ENCODE measurements at regions not wholly inside any gene's neighbourhood (a gene's known extent, or its start where the extent isn't known, plus 50 kb on each side); places are given as distances from the start of the nearest gene placed in this dataset.

DNA sequence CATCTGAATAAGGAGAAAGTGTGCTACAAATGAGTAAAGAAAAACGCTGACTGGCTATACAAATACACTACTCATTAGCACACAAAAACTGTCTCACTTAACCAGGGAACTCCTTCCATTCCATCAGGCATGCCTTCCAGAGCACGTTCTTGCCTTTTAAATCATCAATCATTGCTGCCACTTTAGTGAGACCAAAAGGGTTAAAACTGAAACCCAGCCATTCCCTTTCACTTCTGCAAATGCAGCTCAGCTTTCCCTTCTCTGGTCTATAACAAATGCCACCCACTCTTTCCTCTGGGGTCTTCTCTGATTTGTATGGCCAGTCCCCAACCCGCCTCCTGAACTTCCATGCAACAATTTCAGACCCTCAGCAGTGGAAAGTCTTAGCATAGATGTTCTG lies 231.5 kb downstream of the TRIML1 start:
- DNase-seq = no peak
- H3K9me3 ChIP-seq = peaks cover 0 to 13% (median 6%) of the 10 kb centered on the region in 8 donors
- H3K27ac ChIP-seq = no peak overlapping the region
- H3K4me3 ChIP-seq = no peak overlapping the region
- WGBS, 5 donors = 38 to 54% (median 50%) methylated on average over 3 of the region's 3 CpGs
- H3K36me3 ChIP-seq = no peaks in the 10 kb centered on the region
- TF ChIP-seq POLR2AphosphoS5 (IDR thresholded peaks at IDR 0.05) (no peak), POLR2A (IDR thresholded peaks at IDR 0.05) (no peak)
- TF ChIP-seq, protein P1, sequence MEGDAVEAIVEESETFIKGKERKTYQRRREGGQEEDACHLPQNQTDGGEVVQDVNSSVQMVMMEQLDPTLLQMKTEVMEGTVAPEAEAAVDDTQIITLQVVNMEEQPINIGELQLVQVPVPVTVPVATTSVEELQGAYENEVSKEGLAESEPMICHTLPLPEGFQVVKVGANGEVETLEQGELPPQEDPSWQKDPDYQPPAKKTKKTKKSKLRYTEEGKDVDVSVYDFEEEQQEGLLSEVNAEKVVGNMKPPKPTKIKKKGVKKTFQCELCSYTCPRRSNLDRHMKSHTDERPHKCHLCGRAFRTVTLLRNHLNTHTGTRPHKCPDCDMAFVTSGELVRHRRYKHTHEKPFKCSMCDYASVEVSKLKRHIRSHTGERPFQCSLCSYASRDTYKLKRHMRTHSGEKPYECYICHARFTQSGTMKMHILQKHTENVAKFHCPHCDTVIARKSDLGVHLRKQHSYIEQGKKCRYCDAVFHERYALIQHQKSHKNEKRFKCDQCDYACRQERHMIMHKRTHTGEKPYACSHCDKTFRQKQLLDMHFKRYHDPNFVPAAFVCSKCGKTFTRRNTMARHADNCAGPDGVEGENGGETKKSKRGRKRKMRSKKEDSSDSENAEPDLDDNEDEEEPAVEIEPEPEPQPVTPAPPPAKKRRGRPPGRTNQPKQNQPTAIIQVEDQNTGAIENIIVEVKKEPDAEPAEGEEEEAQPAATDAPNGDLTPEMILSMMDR (IDR thresholded peaks at IDR 0.05 in 8 of 11, conservative IDR thresholded peaks at IDR 0.05 in 3 of 11) = no peak
- intact Hi-C loops (cut with DNase I; ENCODE audit: low total_unique reads) = no loop called here
- H3K4me1 ChIP-seq = no peaks in the 10 kb centered on the region
- no peaks in the 10 kb centered on the region for H3K27me3 ChIP-seq (replicated peaks in 1 of 7)

DNA sequence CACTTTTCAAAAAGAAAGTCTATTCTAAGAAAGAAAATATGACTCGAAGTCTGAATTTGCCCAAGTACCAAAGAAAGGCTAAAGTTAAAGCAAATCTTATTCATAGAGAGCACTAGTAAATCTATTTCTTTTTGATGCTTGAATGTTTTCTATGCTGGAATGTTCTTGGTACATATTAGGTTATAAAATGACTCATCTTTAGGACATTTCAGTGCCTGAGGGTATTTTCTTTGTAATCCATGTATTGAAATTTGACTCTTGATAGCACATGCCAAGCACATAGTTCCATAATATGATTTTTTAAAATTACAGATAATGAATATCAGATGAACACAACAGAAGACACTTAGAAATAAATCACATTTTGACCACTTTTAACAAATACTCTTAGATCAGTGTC lies 232.8 kb downstream of the TRIML1 start:
- Histone ChIP-seq H3K27ac (no peak overlapping the region), H3K4me3 (no peak overlapping the region), H3K9me3 (peaks cover 0 to 26% (median 18%) of the 10 kb centered on the region in 8 donors), H3K36me3 (no peaks in the 10 kb centered on the region), H3K4me1 (no peaks in the 10 kb centered on the region), H3K27me3 (replicated peaks in 1 of 7) (no peaks in the 10 kb centered on the region)
- 69 to 89% (median 77%) methylated on average over 1 of the region's 1 CpG for WGBS, 5 donors
- no peak for DNase-seq
- TF ChIP-seq, protein P1 (IDR thresholded peaks at IDR 0.05 in 8 of 11, conservative IDR thresholded peaks at IDR 0.05 in 3 of 11) = no peak
- TF ChIP-seq POLR2AphosphoS5 (IDR thresholded peaks at IDR 0.05) = no peak
- no peak for TF ChIP-seq POLR2A (IDR thresholded peaks at IDR 0.05)
- intact Hi-C loops (cut with DNase I; ENCODE audit: low total_unique reads) = no loop called here

DNA sequence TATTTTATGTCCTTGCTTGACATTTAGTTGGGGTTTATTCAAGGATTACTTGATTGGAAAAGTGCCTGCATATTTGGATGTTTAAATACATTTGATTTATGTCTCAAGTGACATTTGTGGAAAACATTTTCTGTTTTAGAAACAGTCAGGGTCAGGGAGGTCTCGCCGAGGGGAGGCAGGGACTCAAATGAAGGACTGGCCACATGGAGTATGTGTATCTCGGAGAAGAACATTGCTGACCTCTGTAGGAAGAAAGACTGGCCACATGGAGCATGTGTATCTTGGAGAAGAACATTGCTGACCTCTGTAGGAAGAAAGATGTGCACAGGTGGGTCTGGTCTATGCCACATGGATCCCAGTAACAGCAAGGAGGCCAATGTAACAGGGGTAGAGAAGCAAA lies 233.6 kb downstream of the TRIML1 start:
- Histone ChIP-seq H3K27ac (no peak overlapping the region), H3K27me3 (replicated peaks in 1 of 7) (no peaks in the 10 kb centered on the region), H3K9me3 (peaks cover 0 to 34% (median 20%) of the 10 kb centered on the region in 8 donors), H3K4me3 (no peak overlapping the region), H3K4me1 (no peaks in the 10 kb centered on the region), H3K36me3 (no peaks in the 10 kb centered on the region)
- TF ChIP-seq, protein P1 (IDR thresholded peaks at IDR 0.05 in 8 of 11, conservative IDR thresholded peaks at IDR 0.05 in 3 of 11) = no peak
- no peak for TF ChIP-seq POLR2AphosphoS5 (IDR thresholded peaks at IDR 0.05)
- TF ChIP-seq POLR2A (IDR thresholded peaks at IDR 0.05) = no peak
- WGBS, 5 donors = 55 to 75% (median 68%) methylated on average over 3 of the region's 3 CpGs
- DNase-seq = no peak
- intact Hi-C loops (cut with DNase I; ENCODE audit: low total_unique reads) = no loop called here

DNA sequence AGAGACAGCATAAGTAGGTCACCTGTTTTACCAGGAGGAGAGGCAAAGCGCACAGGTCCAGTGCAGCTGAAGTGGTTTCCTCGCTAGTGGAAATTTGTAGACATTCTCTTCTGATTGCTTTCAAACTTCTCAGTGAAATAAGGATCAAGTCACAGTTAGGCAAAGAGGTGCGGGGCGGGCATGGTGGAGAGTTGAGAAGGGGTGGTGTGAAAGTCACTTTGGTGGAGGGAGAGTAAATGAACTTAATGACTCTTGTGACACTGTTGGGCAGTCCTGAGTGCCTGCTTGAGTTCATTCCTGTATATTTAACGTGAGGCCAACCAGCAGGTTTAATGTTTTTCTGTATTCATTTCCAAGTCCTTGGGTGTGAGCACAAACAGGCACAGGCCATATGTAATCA lies 235.6 kb downstream of the TRIML1 start:
- intact Hi-C loops (cut with DNase I; ENCODE audit: low total_unique reads) = no loop called here

More for the DNA sequence above, 235.6 kb downstream of the TRIML1 start:
- no peak overlapping the region for H3K4me3 ChIP-seq
- no peaks in the 10 kb centered on the region for H3K36me3 ChIP-seq
- DNase-seq = no peak
- H3K27me3 ChIP-seq (replicated peaks in 1 of 7) = no peaks in the 10 kb centered on the region
- 70 to 87% (median 77%) methylated on average over 5 of the region's 5 CpGs for WGBS, 5 donors
- H3K27ac ChIP-seq = no peak overlapping the region
- H3K9me3 ChIP-seq = peaks cover 0 to 46% (median 29%) of the 10 kb centered on the region in 8 donors
- no peaks in the 10 kb centered on the region for H3K4me1 ChIP-seq
- TF ChIP-seq POLR2A (IDR thresholded peaks at IDR 0.05) = no peak
- TF ChIP-seq POLR2AphosphoS5 (IDR thresholded peaks at IDR 0.05) = no peak
- TF ChIP-seq, protein P1 (IDR thresholded peaks at IDR 0.05 in 8 of 11, conservative IDR thresholded peaks at IDR 0.05 in 3 of 11) = no peak

Measured in spleen (tissue), 11 donors.